Liver (tissue), 3 donors: ENCODE measurements at regions not wholly inside any gene's neighbourhood (a gene's known extent, or its start where the extent isn't known, plus 50 kb on each side); places are given as distances from the start of the nearest gene placed in this dataset.

Source experiments
- EGR1 ChIP-seq, 2 donors: IDR thresholded peaks; 2 replicates each; pipeline ENCODE4 v1.6.1; 2016 to 2018; ENCODE audit warnings: antibody characterized with exemption in 2 of 2, low read depth in 2 of 2
- GABPA ChIP-seq, 2 donors: IDR thresholded peaks in 1 of 2; conservative IDR thresholded peaks in 1 of 2; 2 replicates each; pipeline ENCODE4 v1.6.1; 2016; ENCODE audit warnings: antibody characterized with exemption in 2 of 2, mild to moderate bottlenecking in 1 of 2, moderate library complexity in 1 of 2
- JUND ChIP-seq, 2 donors: IDR thresholded peaks; 2 replicates each; pipeline ENCODE4 v1.6.1; 2016; ENCODE audit warnings: antibody characterized with exemption in 2 of 2
- NR2F2 ChIP-seq: IDR thresholded peaks from 2 replicates; pipeline ENCODE4 v1.6.1; 2016; ENCODE audit warnings: antibody characterized with exemption
- RAD21 ChIP-seq, 2 donors: IDR thresholded peaks; 2 replicates each; pipeline ENCODE4 v1.6.1; 2016; ENCODE audit warnings: antibody characterized with exemption in 2 of 2, mild to moderate bottlenecking in 2 of 2
- RXRA ChIP-seq, 2 donors: IDR thresholded peaks; 2 replicates each; pipeline ENCODE4 v1.6.1; 2017 to 2018; ENCODE audit warnings: antibody characterized with exemption in 2 of 2, mild to moderate bottlenecking in 1 of 2
- SP1 ChIP-seq: IDR thresholded peaks from 2 replicates; pipeline ENCODE4 v1.6.1; 2018; ENCODE audit warnings: antibody characterized with exemption, mild to moderate bottlenecking
- TAF1 ChIP-seq: conservative IDR thresholded peaks from 2 replicates; pipeline ENCODE4 v1.6.1; 2016; ENCODE audit warnings: antibody characterized with exemption, mild to moderate bottlenecking
- YY1 ChIP-seq: IDR thresholded peaks from 2 replicates; pipeline ENCODE4 v1.6.1; 2016; ENCODE audit warnings: antibody characterized with exemption, mild to moderate bottlenecking
- TF ChIP-seq, protein P1 (sequence below): IDR thresholded peaks from 2 replicates; pipeline ENCODE4 v1.6.1; 2016; ENCODE audit warnings: antibody characterized with exemption, mild to moderate bottlenecking
- TF ChIP-seq, protein P2 (sequence below): IDR thresholded peaks from 2 replicates; pipeline ENCODE4 v1.6.1; 2016; ENCODE audit warnings: antibody characterized with exemption
- TF ChIP-seq, protein P3 (sequence below): fragments of 150-350 bp; IDR thresholded peaks from 2 replicates; pipeline ENCODE4 v1.5.1; 2017; ENCODE audit warnings: improper control_type of control experiment, low read depth, low read length; ENCODE audit not compliant: missing input control
- TF ChIP-seq, protein P4 (sequence below): IDR thresholded peaks from 2 replicates; pipeline ENCODE4 v1.6.1; 2016; ENCODE audit warnings: antibody characterized with exemption
- TF ChIP-seq, protein P5 (sequence below): IDR thresholded peaks from 2 replicates; pipeline ENCODE4 v1.6.1; 2016; ENCODE audit warnings: antibody characterized with exemption
- donor health status: healthy.
- donor health status: healthy.

DNA sequence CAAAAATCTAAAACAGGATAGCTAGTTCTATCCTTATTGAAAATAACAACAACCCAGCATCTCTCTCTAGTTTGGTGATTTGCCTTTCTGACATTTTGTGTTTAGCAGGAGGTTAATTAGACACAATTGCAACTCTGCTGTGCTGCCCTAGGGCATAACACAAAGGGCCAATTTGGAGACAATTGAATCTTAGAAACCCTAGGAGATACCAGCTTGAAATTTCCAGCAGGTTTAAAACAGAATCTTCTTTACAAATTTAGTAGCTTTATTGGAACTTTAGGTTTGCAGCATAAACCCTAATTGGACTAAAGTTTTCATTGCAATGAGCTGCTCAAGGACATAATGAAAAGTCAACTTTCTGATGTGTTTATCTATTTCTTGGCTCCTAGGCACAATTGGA is 166.7 kb upstream of the FER start:
- TF ChIP-seq, protein P1, sequence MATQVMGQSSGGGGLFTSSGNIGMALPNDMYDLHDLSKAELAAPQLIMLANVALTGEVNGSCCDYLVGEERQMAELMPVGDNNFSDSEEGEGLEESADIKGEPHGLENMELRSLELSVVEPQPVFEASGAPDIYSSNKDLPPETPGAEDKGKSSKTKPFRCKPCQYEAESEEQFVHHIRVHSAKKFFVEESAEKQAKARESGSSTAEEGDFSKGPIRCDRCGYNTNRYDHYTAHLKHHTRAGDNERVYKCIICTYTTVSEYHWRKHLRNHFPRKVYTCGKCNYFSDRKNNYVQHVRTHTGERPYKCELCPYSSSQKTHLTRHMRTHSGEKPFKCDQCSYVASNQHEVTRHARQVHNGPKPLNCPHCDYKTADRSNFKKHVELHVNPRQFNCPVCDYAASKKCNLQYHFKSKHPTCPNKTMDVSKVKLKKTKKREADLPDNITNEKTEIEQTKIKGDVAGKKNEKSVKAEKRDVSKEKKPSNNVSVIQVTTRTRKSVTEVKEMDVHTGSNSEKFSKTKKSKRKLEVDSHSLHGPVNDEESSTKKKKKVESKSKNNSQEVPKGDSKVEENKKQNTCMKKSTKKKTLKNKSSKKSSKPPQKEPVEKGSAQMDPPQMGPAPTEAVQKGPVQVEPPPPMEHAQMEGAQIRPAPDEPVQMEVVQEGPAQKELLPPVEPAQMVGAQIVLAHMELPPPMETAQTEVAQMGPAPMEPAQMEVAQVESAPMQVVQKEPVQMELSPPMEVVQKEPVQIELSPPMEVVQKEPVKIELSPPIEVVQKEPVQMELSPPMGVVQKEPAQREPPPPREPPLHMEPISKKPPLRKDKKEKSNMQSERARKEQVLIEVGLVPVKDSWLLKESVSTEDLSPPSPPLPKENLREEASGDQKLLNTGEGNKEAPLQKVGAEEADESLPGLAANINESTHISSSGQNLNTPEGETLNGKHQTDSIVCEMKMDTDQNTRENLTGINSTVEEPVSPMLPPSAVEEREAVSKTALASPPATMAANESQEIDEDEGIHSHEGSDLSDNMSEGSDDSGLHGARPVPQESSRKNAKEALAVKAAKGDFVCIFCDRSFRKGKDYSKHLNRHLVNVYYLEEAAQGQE, result no peak
- TF ChIP-seq, protein P2, sequence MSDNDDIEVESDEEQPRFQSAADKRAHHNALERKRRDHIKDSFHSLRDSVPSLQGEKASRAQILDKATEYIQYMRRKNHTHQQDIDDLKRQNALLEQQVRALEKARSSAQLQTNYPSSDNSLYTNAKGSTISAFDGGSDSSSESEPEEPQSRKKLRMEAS, result no peak
- TF ChIP-seq, protein P3, sequence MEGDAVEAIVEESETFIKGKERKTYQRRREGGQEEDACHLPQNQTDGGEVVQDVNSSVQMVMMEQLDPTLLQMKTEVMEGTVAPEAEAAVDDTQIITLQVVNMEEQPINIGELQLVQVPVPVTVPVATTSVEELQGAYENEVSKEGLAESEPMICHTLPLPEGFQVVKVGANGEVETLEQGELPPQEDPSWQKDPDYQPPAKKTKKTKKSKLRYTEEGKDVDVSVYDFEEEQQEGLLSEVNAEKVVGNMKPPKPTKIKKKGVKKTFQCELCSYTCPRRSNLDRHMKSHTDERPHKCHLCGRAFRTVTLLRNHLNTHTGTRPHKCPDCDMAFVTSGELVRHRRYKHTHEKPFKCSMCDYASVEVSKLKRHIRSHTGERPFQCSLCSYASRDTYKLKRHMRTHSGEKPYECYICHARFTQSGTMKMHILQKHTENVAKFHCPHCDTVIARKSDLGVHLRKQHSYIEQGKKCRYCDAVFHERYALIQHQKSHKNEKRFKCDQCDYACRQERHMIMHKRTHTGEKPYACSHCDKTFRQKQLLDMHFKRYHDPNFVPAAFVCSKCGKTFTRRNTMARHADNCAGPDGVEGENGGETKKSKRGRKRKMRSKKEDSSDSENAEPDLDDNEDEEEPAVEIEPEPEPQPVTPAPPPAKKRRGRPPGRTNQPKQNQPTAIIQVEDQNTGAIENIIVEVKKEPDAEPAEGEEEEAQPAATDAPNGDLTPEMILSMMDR, result no peak
- TF ChIP-seq TAF1 (no peak), RXRA (IDR thresholded peaks at IDR 0.05) (no peak), RAD21 (IDR thresholded peaks at IDR 0.05) (no peak), YY1 (no peak), JUND (IDR thresholded peaks at IDR 0.05) (no peak), NR2F2 (no peak), EGR1 (IDR thresholded peaks at IDR 0.05; ENCODE audit: low read depth in 2 of 2) (no peak), SP1 (no peak), GABPA (IDR thresholded peaks at IDR 0.05 in 1 of 2, conservative IDR thresholded peaks at IDR 0.05 in 1 of 2) (no peak)
- TF ChIP-seq, protein P4, sequence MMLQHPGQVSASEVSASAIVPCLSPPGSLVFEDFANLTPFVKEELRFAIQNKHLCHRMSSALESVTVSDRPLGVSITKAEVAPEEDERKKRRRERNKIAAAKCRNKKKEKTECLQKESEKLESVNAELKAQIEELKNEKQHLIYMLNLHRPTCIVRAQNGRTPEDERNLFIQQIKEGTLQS, result no peak
- TF ChIP-seq, protein P5, sequence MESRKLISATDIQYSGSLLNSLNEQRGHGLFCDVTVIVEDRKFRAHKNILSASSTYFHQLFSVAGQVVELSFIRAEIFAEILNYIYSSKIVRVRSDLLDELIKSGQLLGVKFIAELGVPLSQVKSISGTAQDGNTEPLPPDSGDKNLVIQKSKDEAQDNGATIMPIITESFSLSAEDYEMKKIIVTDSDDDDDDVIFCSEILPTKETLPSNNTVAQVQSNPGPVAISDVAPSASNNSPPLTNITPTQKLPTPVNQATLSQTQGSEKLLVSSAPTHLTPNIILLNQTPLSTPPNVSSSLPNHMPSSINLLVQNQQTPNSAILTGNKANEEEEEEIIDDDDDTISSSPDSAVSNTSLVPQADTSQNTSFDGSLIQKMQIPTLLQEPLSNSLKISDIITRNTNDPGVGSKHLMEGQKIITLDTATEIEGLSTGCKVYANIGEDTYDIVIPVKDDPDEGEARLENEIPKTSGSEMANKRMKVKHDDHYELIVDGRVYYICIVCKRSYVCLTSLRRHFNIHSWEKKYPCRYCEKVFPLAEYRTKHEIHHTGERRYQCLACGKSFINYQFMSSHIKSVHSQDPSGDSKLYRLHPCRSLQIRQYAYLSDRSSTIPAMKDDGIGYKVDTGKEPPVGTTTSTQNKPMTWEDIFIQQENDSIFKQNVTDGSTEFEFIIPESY, result no peak
